ENCODE measurements at regions not wholly inside any gene's neighbourhood (a gene's known extent, or its start where the extent isn't known, plus 50 kb on each side); places are given as distances from the start of the nearest gene placed in this dataset.

DNA sequence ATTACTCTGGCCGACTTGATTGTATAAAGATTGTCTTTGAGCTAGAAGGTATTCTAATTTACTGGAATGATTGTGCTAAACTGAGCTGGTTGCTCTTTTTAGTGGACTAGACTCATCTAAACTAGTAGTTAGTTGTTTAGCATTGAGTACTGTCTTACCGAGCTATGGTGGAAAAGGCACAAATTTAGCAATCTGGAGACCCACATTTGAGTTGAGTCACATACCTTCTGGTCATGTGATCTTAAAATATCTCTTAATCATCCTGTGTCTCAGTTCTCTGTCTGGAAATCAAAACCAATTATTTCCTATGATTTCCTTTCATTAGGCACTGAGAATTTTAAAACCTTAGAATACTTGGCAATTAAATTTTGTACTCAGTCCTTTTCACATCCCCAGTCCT is 349.5 kb downstream of the IRS2 start:
- H3K9me3 Mint-ChIP-seq (ENCODE audit: unreplicated experiment), result peaks cover 14% of the 10 kb centered on the region
- DNase-seq (ENCODE audit: low read depth) (no peak), FAIRE-seq (no peak)

GRCh38 chr13:109436055-109436622 is 350.2 kb downstream of the IRS2 start:
- TF ChIP-seq, protein P1, sequence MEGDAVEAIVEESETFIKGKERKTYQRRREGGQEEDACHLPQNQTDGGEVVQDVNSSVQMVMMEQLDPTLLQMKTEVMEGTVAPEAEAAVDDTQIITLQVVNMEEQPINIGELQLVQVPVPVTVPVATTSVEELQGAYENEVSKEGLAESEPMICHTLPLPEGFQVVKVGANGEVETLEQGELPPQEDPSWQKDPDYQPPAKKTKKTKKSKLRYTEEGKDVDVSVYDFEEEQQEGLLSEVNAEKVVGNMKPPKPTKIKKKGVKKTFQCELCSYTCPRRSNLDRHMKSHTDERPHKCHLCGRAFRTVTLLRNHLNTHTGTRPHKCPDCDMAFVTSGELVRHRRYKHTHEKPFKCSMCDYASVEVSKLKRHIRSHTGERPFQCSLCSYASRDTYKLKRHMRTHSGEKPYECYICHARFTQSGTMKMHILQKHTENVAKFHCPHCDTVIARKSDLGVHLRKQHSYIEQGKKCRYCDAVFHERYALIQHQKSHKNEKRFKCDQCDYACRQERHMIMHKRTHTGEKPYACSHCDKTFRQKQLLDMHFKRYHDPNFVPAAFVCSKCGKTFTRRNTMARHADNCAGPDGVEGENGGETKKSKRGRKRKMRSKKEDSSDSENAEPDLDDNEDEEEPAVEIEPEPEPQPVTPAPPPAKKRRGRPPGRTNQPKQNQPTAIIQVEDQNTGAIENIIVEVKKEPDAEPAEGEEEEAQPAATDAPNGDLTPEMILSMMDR (IDR thresholded peaks at IDR 0.05; ENCODE audit: insufficient read depth, low read depth, low read length), result no peak
- TF ChIP-seq EZH2 (IDR thresholded peaks at IDR 0.05; ENCODE audit: insufficient read depth, low read length), result no peak
- Mint-ChIP-seq H3K27me3 (ENCODE audit: low read depth, unreplicated experiment) (peaks cover 2% of the 10 kb centered on the region), H3K4me1 (ENCODE audit: low read depth, unreplicated experiment) (peaks cover 2% of the 10 kb centered on the region), H3K9me3 (ENCODE audit: unreplicated experiment) (peaks cover 14% of the 10 kb centered on the region), H3K27ac (ENCODE audit: unreplicated experiment) (no peak overlapping the region), H3K4me3 (ENCODE audit: unreplicated experiment) (no peak overlapping the region), H3K36me3 (ENCODE audit: low read depth, unreplicated experiment) (no peaks in the 10 kb centered on the region)
- Histone ChIP-seq H3K4me1 (ENCODE audit: insufficient read depth, low read length) (no peaks in the 10 kb centered on the region), H4K20me1 (ENCODE audit: insufficient read depth, low read length) (no peaks in the 10 kb centered on the region), H3K9me3 (ENCODE audit: insufficient read depth, low read depth, low read length) (peaks cover 7% of the 10 kb centered on the region), H3K4me2 (ENCODE audit: low read length) (no peak overlapping the region), H3K27ac (ENCODE audit: low read depth, low read length) (no peak overlapping the region), H3K36me3 (ENCODE audit: insufficient read depth, low read length) (no peaks in the 10 kb centered on the region), H3K79me2 (ENCODE audit: insufficient read depth, low read length) (no peaks in the 10 kb centered on the region), H2AFZ (ENCODE audit: low read depth, low read length) (no peak overlapping the region), H3K4me3 (ENCODE audit: insufficient read depth, low read depth, low read length) (no peak overlapping the region), H3K27me3 (ENCODE audit: insufficient read depth, low read length) (no peaks in the 10 kb centered on the region), H3K9ac (ENCODE audit: low read length) (no peak overlapping the region)
- FAIRE-seq (no peak), DNase-seq (ENCODE audit: low read depth) (no peak)

More for the DNA sequence above, 349.5 kb downstream of the IRS2 start:
- Histone ChIP-seq H3K4me2 (ENCODE audit: low read length) (no peak overlapping the region), H3K4me1 (ENCODE audit: insufficient read depth, low read length) (no peaks in the 10 kb centered on the region), H3K36me3 (ENCODE audit: insufficient read depth, low read length) (no peaks in the 10 kb centered on the region), H4K20me1 (ENCODE audit: insufficient read depth, low read length) (no peaks in the 10 kb centered on the region), H3K9me3 (ENCODE audit: insufficient read depth, low read depth, low read length) (peaks cover 7% of the 10 kb centered on the region), H3K27ac (ENCODE audit: low read depth, low read length) (no peak overlapping the region), H3K4me3 (ENCODE audit: insufficient read depth, low read depth, low read length) (no peak overlapping the region), H3K79me2 (ENCODE audit: insufficient read depth, low read length) (no peaks in the 10 kb centered on the region), H2AFZ (ENCODE audit: low read depth, low read length) (no peak overlapping the region), H3K9ac (ENCODE audit: low read length) (no peak overlapping the region), H3K27me3 (ENCODE audit: insufficient read depth, low read length) (no peaks in the 10 kb centered on the region)
- TF ChIP-seq, protein P1 (IDR thresholded peaks at IDR 0.05; ENCODE audit: insufficient read depth, low read depth, low read length), result no peak
- TF ChIP-seq EZH2 (IDR thresholded peaks at IDR 0.05; ENCODE audit: insufficient read depth, low read length), result no peak
- Mint-ChIP-seq H3K4me3 (ENCODE audit: unreplicated experiment) (no peak overlapping the region), H3K27me3 (ENCODE audit: low read depth, unreplicated experiment) (peaks cover 2% of the 10 kb centered on the region), H3K27ac (ENCODE audit: unreplicated experiment) (no peak overlapping the region), H3K4me1 (ENCODE audit: low read depth, unreplicated experiment) (peaks cover 2% of the 10 kb centered on the region), H3K36me3 (ENCODE audit: low read depth, unreplicated experiment) (no peaks in the 10 kb centered on the region)

DNA sequence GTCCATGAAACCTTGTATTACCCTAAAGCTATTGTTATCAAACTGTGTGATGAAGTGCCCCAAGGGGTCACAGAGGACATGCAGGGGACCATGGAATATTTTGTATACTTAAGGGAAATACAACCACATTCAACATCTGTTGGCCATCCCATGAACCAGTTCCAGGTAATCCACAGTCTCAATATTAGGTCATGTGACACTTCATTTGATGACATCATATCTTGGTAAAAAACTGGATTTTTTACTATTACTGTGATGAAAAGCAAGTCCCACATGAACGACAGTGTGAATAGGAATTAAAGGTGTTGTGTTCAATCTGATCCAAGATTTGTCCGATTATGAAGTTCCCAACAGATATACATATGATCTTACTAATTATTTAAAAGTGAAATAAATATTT is 355.2 kb downstream of the IRS2 start:
- Mint-ChIP-seq H3K27ac (ENCODE audit: unreplicated experiment) (no peak overlapping the region), H3K9me3 (ENCODE audit: unreplicated experiment) (peaks cover 27% of the 10 kb centered on the region), H3K4me1 (ENCODE audit: low read depth, unreplicated experiment) (peaks cover 9% of the 10 kb centered on the region), H3K4me3 (ENCODE audit: unreplicated experiment) (no peak overlapping the region), H3K27me3 (ENCODE audit: low read depth, unreplicated experiment) (no peaks in the 10 kb centered on the region), H3K36me3 (ENCODE audit: low read depth, unreplicated experiment) (no peaks in the 10 kb centered on the region)
- Histone ChIP-seq H3K9ac (ENCODE audit: low read length) (no peak overlapping the region), H3K79me2 (ENCODE audit: insufficient read depth, low read length) (no peaks in the 10 kb centered on the region), H3K27me3 (ENCODE audit: insufficient read depth, low read length) (no peaks in the 10 kb centered on the region), H3K4me2 (ENCODE audit: low read length) (no peak overlapping the region), H2AFZ (ENCODE audit: low read depth, low read length) (no peak overlapping the region), H3K9me3 (ENCODE audit: insufficient read depth, low read depth, low read length) (peaks cover 7% of the 10 kb centered on the region), H3K36me3 (ENCODE audit: insufficient read depth, low read length) (no peaks in the 10 kb centered on the region), H3K4me3 (ENCODE audit: insufficient read depth, low read depth, low read length) (no peak overlapping the region), H4K20me1 (ENCODE audit: insufficient read depth, low read length) (no peaks in the 10 kb centered on the region), H3K27ac (ENCODE audit: low read depth, low read length) (no peak overlapping the region), H3K4me1 (ENCODE audit: insufficient read depth, low read length) (no peaks in the 10 kb centered on the region)
- no peak for DNase-seq (ENCODE audit: low read depth)
- no peak for FAIRE-seq
- TF ChIP-seq, protein P1 (IDR thresholded peaks at IDR 0.05; ENCODE audit: insufficient read depth, low read depth, low read length), result no peak
- no peak for TF ChIP-seq EZH2 (IDR thresholded peaks at IDR 0.05; ENCODE audit: insufficient read depth, low read length)
